Urothelium cell line (cell line): ENCODE measurements at regions not wholly inside any gene's neighbourhood (a gene's known extent, or its start where the extent isn't known, plus 50 kb on each side); places are given as distances from the start of the nearest gene placed in this dataset.

Experiments used
- DNase-seq: peaks from one replicate; pipeline ENCODE4 v3.0.0; 2011; ENCODE audit warnings: low spot score, mixed read lengths
- FAIRE-seq: peaks from 2 replicates; lab custom pipeline; 2011; peaks lifted over from hg19 to GRCh38; lab: Jason Lieb, UNC

DNA sequence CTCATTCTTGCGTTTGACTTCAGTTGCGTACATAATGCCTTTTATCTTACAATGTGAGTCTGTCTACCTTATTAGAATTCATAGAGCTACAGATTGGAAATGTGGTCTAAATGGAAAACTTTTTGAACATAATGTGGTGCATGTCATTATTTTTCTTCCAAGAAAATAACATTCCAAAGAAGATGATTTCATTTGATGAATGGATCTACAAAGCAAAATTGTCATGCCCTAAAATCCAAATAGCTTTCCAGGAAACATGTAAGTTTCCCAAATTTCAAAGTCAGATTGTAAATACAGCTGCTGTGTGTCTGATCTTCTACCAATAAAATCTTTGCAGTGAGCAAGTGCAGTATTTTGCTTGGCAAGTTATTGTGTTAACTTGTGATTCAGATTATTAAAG is 101.8 kb upstream of the FZD8 start:
- DNase-seq (no peak), FAIRE-seq (no peak)

DNA sequence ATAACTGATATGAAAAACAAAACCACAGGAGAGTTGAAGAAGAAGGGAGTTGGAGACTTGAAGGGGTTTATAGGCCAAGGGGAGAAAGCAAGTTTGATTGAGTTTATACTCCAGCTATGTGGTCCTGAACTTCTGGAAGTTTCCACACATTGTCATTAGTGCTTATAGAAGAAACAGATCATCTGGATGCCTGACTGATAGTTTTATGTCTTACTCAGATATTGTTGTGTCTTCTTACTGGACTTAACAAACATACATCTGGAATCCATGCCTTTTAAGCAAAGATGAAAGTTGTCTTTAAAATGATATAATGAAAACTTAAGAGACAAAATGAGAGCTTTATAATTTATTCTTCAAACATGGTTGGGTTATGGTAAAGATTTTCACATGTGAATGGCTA is 101.3 kb upstream of the FZD8 start:
- DNase-seq (no peak), FAIRE-seq (no peak)

DNA sequence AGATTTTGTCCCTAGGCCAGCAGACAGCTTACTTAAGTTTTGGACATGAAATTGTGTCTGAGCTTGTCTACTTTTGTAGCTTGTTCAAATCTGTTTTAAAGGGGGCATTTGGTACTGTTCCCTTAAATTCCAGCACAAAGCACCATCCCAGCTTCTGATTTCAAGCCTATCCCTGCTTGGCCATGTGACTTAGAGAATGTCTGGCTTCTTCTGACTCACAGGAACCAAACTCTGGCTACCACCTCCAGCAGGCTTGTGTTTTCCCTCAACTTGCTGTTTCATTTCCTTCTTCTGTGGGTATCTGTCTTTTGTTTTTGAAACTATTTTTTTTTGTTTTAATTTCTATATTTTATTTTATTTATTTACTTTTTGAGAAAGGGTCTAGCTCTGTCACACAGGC is 97.9 kb upstream of the FZD8 start:
- DNase-seq (no peak), FAIRE-seq (no peak)

DNA sequence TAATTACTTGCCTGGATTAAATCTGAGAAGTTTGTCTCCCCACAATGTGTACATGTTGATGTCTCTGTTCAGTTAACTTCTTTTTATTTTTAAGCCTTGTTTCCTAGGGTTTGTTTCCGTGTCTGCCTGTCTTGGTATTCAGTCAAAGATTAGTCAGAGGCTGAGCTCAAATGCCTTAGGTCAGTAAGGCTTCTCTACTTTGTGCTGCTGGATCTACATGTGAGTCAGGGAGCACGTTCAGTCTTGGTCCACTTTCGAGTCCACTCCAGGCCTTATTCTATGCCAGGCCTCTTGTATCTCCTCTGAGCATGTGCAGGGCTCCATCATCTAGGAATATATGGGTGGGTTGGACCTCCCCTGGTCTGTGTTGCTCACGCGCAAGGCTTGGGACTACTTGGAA is 93.3 kb upstream of the FZD8 start:
- no peak for FAIRE-seq
- no peak for DNase-seq

DNA sequence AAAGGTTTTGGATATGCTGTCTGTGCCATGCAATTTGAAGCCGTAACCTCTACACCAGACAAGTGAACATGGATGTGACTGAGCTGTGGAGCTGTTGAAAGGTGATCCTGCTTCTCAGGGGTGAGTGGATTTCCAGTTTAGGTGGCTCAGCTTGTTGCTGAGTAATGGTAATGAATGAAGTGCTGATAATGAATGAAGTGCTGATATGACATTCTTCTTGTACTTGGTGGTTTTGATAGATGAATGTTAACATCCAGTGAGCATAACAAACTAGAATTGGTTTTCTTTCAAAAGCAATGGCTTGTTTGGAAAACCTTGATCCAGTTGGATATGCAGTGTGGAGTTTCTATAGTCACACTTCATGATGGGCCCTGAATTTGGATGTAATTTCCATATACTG is 89.7 kb upstream of the FZD8 start:
- DNase-seq (no peak), FAIRE-seq (no peak)

DNA sequence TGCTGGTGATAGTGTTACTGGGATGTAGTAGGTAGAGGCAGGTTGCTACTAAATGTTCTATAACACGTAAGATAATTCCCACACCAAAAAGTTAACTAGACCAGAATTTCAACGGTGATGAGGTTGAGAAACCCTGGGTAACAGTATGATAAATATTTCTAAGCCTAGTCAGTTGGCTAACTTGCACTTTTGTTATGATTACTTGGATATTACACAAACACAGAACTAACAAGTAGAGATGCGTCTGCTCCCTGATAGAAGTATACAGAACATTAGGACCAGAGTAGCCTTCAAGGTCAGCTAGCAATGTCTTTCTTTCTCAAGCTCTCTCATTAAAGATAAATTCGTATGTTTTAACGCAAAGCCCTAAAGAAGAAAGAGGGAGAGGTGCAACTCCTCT is 86.2 kb upstream of the FZD8 start:
- FAIRE-seq: no peak
- no peak for DNase-seq

DNA sequence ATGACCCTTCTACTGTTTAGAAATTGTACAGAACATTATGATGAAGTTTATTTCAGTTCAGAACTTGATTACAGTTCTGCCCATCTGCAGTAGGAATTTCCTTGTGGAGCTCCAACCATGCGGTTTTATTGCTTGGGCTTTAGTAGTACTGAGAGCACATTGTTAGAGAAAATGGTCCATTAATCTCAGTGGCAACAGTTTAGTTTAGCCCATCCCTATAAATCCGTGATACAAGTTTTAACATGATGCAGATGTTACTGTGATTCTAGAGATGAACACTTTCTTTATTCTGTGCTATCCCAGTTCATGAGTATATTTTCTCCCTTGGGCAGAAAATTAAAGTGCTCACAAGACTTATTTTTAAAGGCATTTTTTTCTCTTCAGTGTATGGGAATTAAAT is 84.8 kb upstream of the FZD8 start:
- no peak for FAIRE-seq

DNA sequence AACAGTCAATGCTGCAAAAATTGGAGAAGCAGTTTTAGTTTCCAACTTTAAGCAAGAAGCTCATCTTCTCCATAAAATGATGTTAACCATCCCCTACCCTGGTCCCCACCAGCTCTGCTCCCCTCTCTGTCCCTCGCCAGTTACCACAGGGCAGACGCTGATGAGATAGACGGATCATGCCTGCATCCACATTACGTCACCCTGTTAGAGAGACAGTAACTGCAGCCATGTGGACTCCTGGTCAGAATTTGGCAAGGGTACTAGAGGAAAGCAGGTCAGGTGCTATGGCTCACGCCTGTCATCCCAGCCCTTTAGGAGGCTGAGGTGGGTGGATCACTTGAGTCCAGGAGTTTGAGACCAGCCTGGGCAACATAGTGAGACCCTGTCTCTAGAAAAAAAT is 81.9 kb upstream of the FZD8 start:
- DNase-seq: no peak
- FAIRE-seq: peak; percentile 44

More for the DNA sequence above, 84.8 kb upstream of the FZD8 start:
- no peak for DNase-seq

DNA sequence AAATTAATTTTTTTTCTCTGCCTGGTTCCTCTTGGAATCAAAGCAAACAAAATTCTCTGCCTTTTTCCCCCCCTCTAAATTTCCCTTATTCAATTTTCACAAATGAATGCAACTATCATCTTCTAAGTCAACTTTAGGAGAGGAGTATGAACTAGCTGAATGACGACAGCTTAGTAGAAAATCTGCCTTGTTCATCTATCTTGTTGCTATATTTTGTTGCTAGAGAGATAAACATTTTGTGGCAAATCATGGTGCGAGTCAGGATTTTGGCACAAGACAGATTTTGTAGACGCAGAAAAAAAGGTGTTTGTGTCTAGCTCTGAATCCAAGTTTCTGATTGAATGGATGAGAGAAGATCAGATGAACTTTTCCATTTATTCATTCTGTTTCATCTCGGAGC is 81.0 kb upstream of the FZD8 start:
- no peak for DNase-seq
- FAIRE-seq: no peak

DNA sequence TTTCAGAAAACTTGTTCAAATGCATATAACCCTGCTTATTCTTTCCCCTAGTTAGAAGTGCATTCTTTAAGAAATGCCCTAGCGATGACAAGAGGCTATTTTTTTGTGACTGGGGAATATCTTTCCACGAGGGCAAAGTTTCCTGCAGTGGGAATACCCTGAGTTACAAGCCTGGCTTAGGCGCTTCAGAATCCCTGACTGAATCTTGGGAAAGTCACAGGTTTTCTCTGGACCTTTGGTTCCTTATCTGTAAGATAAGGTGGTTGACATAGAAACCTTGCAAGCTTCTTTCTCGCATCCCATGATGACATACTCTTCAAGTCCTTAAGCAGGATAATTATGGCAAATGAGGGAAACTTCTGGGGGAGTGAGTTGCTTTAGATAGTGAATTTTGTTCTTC is 80.5 kb upstream of the FZD8 start:
- no peak for FAIRE-seq

DNA sequence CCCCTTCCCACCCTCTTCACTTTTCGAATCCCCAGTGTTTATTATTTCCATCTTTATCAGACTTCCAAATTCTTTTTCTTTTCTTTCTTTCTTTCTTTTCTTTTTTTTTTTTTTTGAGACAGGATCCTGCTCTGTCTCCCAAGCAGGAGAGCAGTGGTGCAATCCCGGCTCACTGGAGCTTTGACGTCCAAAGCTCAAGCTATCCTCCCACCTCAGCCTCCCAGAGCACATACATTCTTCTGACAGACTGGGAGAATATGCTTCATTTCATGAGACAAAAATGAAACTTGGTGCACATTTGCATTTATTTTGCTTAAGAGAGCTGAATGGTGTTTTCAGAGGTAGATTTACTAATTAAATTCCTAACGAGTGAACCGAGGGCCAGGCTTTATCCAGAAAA is 80.1 kb upstream of the FZD8 start:
- no peak for FAIRE-seq
- no peak for DNase-seq

More for the DNA sequence above, 80.5 kb upstream of the FZD8 start:
- DNase-seq: no peak

DNA sequence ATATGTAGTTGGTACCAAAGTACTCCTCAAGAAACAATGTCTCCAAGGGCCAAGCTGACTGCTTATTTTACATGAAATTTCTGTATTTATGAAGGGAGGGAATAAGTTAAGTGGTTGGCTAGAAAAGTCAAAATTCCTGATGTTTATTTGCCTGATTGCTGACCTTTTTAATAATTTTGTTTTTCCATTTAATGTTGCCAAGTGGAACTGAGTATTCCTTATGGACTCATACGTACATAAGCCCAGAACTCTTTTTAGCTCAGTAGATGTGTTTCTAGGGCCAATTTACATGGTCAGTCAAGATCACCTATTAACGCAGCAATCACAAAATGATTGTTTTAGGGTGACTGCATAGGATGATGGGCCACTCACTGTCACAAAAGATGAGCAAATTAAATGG is 78.3 kb upstream of the FZD8 start:
- DNase-seq: no peak
- no peak for FAIRE-seq

DNA sequence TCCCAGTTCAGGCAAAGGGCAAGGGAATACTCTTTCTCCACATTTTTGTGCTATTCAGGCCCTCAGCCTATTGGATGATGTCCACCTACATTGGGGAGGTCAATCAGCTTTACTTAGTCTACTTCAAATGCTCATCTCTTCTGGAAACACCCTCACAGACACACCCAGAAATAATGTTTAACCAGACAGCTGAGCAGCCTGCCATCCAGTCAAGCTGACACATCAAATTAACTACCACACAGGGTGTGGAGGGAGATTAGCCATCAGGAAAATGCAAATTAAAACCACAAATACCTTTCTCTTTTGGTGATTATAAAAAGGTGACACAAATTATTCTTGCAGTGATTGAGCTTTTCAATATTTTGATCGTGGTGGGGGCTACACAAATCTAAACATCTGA is 74.7 kb upstream of the FZD8 start:
- FAIRE-seq: no peak

DNA sequence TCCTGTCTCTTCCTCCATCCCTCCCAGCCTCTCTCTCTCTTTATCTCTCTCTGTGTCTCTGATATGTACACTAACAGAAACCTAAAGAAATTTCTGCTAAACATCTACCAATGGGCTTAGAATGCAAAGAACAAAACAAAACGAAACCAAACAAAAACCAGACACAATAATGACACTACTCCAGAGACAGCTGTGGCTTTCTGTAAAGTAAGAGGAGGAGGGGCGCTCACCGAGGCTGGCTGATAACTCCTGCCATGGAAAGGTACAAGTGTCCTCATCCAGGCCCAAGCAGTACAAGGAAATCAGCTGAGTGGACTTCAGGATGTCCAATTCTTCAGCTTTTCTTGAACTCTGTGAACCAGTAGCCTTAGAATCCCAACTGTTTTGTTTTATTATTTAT is 70.4 kb upstream of the FZD8 start:
- DNase-seq (no peak), FAIRE-seq (no peak)

More for the DNA sequence above, 74.7 kb upstream of the FZD8 start:
- no peak for DNase-seq

DNA sequence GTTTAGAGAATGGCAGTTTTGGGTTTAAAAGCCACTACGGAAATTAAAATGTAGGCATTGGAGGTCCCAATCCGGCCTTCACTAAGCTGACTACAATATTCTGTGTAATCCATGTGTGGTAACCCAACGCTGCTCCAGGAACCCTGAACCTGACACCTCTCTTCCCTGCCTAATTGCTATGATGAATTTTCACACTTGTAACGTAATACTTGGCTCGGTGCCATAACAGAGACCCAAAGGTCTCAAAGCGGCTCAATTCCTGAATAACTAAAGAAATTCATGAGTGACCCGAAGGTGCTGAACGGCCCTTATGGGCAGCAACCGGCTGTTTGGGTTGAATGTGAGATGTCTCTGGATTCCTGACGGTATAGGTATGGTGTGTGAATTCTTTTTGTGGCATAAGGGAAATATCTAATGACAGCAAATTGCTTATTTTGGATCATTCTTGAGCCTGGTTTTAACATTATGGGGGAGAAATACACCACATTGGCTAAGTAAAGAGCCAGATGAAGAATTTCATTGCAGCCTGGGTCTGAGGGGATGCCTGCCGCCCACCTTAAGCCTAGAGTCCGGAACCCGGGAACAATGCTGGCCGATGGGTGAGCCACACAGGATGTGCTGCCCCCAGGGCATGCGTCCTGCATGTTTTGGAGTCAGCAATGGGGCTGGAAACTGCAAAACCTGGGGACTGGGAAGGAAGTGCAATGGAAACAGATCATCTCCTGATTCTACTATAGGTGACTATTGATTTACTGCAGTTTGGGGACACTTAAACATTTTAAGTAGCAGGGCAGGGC is 69.7 kb upstream of the FZD8 start:
- no peak for DNase-seq
- FAIRE-seq: no peak

DNA sequence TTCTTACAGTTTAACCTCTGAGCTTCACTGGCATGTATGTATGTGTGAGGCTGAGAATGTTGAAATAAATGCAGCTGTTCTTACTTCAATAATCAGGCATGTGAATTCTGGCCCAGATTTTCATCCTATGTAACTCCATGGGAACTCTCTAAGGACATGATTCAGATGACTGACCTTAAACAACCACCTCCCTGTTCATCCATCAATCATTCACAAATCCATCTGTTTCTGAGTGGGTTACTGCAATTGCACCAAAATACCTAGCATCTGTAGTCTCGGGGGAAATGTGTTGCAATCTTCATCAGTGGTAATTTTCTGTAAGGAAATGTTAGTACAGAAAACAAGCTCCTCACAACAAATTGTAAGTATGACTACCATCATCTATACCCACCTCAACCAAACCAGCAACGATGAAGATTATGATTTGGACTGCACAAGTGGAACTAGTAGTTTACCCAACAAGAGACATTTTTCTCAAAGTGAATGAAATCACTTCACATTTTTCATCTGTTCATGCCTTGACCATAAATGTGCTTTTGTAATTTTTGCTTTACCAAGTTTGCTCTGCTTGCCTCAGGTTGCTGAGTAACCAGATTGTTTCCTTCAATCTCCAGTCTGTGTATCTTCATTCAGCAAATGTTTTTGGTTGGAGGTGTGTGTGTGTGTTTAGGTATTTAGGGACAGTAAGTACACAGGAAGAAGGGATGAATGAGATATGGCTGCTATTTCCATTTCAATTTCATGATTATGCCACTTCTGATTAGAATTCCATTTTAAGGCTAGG is 65.7 kb upstream of the FZD8 start:
- FAIRE-seq (no peak), DNase-seq (no peak)

DNA sequence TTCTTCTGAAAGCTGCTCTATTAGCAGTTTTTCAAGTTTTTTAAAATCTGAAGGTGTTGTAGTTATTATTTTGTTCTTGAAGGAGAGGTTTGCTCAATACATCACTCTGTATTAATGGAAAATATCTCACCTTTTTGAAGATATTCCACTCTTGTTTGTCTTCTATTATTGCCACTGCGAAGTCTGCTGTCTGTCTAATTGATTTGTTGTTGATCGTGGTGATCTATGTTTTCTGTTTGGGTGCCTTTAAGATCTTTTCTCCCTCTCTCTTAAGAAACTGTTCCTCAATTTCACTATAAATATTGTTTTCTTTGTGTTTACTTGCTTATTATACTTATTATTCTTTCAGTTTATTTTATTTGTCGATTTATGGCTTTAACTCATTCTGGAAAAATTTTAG is 64.9 kb upstream of the FZD8 start:
- FAIRE-seq (no peak), DNase-seq (no peak)

DNA sequence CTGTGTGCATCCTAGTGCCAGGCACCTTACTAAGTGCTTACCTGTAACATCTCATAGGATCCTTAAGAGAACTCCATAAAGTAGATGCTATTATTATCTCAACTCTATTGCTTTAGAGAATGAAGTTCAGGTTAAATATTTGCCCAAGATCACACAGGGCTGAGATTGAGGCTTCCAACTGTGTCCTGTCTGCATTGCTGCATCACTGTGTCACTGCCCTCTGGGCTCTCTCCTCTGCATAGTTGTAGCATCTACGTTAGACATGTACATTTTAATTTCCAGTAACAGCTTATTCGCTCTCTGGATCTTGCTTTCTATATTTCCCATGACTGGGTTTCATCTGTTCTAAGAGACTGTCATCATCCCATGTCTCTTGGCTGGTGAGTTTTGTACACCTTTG is 63.6 kb upstream of the FZD8 start:
- FAIRE-seq: no peak
- no peak for DNase-seq

DNA sequence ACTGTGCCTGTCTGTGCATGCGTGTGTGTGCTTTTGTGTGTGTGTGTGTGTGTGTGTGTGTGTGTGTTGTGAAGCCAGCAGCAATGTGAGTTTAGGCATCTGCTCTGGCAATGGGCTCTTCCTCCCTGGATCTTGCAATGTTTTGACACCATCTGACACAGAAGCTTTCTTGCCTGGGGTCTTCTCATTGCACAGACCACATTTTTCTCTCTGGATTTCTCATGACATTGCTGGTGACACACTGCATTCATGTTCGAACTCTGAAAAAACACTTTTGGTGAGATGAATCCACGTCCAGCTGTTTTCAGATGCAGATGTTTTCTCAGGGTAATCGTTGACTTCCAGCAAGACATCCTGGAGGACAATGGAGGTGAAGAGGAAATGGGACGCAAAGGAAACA is 63.0 kb upstream of the FZD8 start:
- FAIRE-seq (no peak), DNase-seq (no peak)

DNA sequence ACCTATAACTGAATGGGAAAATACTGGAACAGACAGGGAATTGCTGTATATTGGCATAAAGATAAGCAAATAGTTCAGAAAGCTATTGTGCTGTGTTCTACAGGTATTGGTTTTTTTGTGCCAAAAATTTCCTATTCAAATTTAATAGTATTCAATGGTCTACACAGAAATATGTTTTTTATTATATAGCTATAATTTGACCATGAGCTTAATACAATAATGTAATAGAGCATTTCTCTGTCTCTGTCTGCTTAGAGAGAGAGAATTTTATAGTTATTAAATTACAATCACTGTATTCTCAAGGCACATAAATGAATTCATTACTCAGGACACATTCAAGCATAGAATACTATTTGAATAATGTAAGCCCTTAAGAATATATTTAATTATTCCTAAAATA is 62.3 kb upstream of the FZD8 start:
- no peak for FAIRE-seq
- DNase-seq: no peak

DNA sequence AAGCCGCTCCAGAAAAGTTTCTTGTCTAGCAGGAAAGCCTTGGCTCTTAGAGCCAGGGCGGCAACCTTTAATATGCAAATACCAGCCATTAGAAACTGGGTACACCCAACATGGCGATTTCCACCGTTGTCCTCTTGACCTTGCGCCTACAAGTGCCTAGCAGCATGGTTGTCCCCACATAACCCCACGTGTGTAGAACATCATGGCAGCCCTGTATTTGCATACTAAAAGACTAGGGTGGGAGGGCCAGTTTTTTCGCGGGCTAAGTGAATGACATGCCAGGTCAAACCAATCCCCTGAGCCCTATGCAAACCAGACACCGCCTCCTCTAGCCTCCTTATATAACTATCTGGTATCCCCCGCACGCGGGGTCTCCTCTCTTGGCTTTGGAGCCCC is 58.4 kb upstream of the FZD8 start:
- no peak for FAIRE-seq
- no peak for DNase-seq

DNA sequence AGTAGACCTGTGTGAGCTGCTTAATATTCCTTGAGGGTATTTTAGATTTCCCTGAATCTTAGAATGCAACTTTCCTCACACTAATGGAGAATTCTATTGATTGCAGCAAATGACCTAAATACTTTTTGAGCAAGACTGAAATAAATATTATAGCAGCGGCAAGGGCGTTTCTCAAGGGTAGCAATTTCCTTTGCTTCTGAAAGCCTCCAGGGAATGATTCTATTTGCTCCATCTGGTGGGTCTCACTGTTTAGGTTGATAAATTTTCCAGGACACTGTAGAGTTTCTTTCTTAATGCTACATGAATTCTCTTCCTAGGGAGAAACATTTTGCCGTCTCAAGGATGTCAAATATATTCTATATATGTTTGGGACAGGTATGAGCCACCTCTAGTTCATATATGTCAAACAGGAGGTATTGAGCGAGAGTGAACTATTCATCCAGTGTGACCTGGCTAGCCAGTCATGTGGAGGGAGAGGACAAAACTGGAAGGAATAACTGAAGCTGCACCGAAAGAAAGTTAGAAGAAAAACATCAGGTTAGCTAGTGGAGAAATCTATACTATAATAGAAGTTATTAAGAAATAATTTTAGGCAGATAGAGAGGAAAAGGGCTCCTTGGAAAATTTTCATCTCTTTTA is 57.9 kb upstream of the FZD8 start:
- no peak for FAIRE-seq
- DNase-seq: no peak
